ENCODE measurements at regions not wholly inside any gene's neighbourhood (a gene's known extent, or its start where the extent isn't known, plus 50 kb on each side); places are given as distances from the start of the nearest gene placed in this dataset.

DNA sequence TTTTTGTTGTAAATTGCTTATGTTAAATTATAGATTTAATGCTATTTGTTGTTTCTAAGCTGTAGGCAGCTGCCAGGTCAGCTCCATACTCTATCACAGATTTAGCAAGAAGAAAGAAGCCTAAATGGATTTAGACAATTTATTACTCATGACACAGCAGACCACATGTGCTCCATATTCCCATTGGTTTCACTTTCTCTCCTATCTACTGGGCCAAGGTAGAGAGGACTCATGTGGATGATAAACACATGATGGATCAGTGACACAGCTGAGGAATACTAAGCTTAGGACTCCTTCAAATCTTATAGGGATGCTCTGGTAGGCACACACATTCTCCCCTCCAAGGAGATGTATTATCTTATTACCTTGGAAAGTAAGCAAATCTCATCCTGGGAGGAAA lies 553.0 kb upstream of the ADGRB3 start:
- no peak for DNase-seq (ENCODE audit: low read depth)
- Histone ChIP-seq H3K27me3 (ENCODE audit: control insufficient read depth, insufficient read depth, low read length) (no peaks in the 10 kb centered on the region), H3K4me3 (ENCODE audit: low read depth, low read length) (no peak overlapping the region), H3K36me3 (ENCODE audit: control insufficient read depth, insufficient read depth, low read length) (no peaks in the 10 kb centered on the region)
- POLR2A ChIA-PET = no interaction called here
- TF ChIP-seq, protein P1, sequence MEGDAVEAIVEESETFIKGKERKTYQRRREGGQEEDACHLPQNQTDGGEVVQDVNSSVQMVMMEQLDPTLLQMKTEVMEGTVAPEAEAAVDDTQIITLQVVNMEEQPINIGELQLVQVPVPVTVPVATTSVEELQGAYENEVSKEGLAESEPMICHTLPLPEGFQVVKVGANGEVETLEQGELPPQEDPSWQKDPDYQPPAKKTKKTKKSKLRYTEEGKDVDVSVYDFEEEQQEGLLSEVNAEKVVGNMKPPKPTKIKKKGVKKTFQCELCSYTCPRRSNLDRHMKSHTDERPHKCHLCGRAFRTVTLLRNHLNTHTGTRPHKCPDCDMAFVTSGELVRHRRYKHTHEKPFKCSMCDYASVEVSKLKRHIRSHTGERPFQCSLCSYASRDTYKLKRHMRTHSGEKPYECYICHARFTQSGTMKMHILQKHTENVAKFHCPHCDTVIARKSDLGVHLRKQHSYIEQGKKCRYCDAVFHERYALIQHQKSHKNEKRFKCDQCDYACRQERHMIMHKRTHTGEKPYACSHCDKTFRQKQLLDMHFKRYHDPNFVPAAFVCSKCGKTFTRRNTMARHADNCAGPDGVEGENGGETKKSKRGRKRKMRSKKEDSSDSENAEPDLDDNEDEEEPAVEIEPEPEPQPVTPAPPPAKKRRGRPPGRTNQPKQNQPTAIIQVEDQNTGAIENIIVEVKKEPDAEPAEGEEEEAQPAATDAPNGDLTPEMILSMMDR (IDR thresholded peaks at IDR 0.05; ENCODE audit: insufficient read depth, low read depth, low read length) = no peak
- CTCF ChIA-PET = interaction anchor here (0.9 kb wide), 2 partner anchors 9 to 27 kb away, joined by 3 read pairs; no protein-coding TSS in a partner anchor

DNA sequence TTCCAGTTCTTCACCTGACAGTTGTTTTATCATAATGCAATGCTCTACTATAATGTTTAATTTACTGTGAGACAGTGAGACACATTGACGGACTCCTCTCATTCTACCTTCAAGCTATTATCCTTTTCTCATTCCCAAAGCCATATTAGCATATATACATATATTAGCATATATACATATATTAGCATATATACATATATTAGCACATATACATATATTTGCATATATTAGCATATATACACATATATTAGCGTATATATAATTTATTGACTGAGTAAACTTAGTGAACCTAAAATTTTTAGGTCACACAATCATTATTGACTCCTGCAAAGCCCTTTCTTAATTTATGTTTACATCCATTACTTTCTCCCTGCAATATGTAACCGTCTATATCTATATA lies 555.0 kb upstream of the ADGRB3 start:
- TF ChIP-seq, protein P1 (IDR thresholded peaks at IDR 0.05; ENCODE audit: insufficient read depth, low read depth, low read length) = no peak
- no peak overlapping the region for H3K4me3 ChIP-seq (ENCODE audit: low read depth, low read length)
- H3K27me3 ChIP-seq (ENCODE audit: control insufficient read depth, insufficient read depth, low read length) = no peaks in the 10 kb centered on the region
- ChIA-PET POLR2A (no interaction called here), CTCF (no interaction called here)
- H3K36me3 ChIP-seq (ENCODE audit: control insufficient read depth, insufficient read depth, low read length) = no peaks in the 10 kb centered on the region
- DNase-seq (ENCODE audit: low read depth) = no peak

GRCh38 chr6:68077661-68078060 lies 557.4 kb upstream of the ADGRB3 start:
- H3K4me3 ChIP-seq (ENCODE audit: low read depth, low read length) = no peak overlapping the region
- no peak for DNase-seq (ENCODE audit: low read depth)
- H3K27me3 ChIP-seq (ENCODE audit: control insufficient read depth, insufficient read depth, low read length) = no peaks in the 10 kb centered on the region
- ChIA-PET POLR2A (no interaction called here), CTCF (interaction anchor here (1.1 kb wide), 1 partner anchor 10 kb away, joined by 3 read pairs; no protein-coding TSS in a partner anchor)
- TF ChIP-seq, protein P1 (IDR thresholded peaks at IDR 0.05; ENCODE audit: insufficient read depth, low read depth, low read length) = no peak
- no peaks in the 10 kb centered on the region for H3K36me3 ChIP-seq (ENCODE audit: control insufficient read depth, insufficient read depth, low read length)

DNA sequence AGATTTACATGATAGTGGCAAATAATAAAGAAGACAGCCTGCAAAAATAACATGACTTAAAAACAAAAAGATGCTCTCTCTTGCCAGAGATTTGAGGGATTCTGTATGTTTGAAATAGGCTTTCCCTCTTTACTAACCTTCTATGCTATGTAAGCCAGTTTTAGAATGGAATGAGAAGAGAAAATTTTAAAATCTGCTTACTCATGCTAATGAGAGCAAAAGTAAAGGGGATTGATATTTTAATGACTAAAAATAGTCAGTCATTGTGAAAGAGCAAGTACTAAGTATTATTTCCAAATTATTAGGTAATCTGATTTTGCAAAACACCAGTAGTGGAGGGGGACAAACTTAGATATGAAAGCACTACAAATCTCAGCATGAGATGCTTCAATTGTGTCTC lies 563.3 kb upstream of the ADGRB3 start:
- ChIA-PET POLR2A (no interaction called here), CTCF (interaction anchor here (0.6 kb wide), 1 partner anchor 43 kb away, joined by 3 read pairs; no protein-coding TSS in a partner anchor)
- Histone ChIP-seq H3K4me3 (ENCODE audit: low read depth, low read length) (no peak overlapping the region), H3K36me3 (ENCODE audit: control insufficient read depth, insufficient read depth, low read length) (no peaks in the 10 kb centered on the region), H3K27me3 (ENCODE audit: control insufficient read depth, insufficient read depth, low read length) (no peaks in the 10 kb centered on the region)
- TF ChIP-seq, protein P1 (IDR thresholded peaks at IDR 0.05; ENCODE audit: insufficient read depth, low read depth, low read length) = no peak
- no peak for DNase-seq (ENCODE audit: low read depth)

- ChIA-PET POLR2A (no interaction called here), CTCF (no interaction called here)
- Histone ChIP-seq H3K4me3 (ENCODE audit: low read depth, low read length) (no peak overlapping the region), H3K36me3 (ENCODE audit: control insufficient read depth, insufficient read depth, low read length) (no peaks in the 10 kb centered on the region), H3K27me3 (ENCODE audit: control insufficient read depth, insufficient read depth, low read length) (no peaks in the 10 kb centered on the region)
- TF ChIP-seq, protein P1 (IDR thresholded peaks at IDR 0.05; ENCODE audit: insufficient read depth, low read depth, low read length) = no peak
- no peak for DNase-seq (ENCODE audit: low read depth)
Measured at GRCh38 chr6:68069921-68070710, 565.0 kb upstream of the ADGRB3 start.
